22Rv1 (cell line): ENCODE measurements at regions not wholly inside any gene's neighbourhood (a gene's known extent, or its start where the extent isn't known, plus 50 kb on each side); places are given as distances from the start of the nearest gene placed in this dataset.

Experiments
- H3K27ac ChIP-seq: fragments of 450-650 bp; 2 replicates; pipeline ENCODE4 v1.5.1; 2017
- ZFX ChIP-seq: fragments of 450-650 bp; IDR thresholded peaks from 2 replicates; pipeline ENCODE4 v1.6.1; 2017; ENCODE audit warnings: antibody characterized with exemption, borderline replicate concordance
- TF ChIP-seq, protein P1 (sequence below): fragments of 450-650 bp; IDR thresholded peaks from 2 replicates; pipeline ENCODE4 v1.5.1; 2017; ENCODE audit warnings: mild to moderate bottlenecking

DNA sequence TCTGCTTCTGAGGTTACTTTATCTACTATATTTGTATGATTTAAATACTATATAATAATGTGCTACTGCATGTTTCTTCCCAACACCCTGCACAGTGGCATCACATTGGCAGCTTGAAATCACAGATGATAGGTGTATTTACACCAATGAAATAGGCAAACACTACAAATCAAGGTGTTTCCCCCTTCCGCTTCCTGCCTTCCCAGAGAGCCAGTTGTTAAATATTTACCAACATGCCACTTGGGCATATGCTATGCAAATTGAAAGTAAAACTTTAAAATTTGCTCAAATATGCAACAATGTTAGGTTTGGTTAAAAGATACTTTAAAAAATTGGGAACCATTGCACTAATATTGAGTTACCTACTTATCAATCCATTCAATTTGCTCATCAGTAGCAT, 58.2 kb upstream of the SMARCA2 start:
- H3K27ac ChIP-seq: no peak overlapping the region
- TF ChIP-seq ZFX: no peak
- TF ChIP-seq, protein P1, sequence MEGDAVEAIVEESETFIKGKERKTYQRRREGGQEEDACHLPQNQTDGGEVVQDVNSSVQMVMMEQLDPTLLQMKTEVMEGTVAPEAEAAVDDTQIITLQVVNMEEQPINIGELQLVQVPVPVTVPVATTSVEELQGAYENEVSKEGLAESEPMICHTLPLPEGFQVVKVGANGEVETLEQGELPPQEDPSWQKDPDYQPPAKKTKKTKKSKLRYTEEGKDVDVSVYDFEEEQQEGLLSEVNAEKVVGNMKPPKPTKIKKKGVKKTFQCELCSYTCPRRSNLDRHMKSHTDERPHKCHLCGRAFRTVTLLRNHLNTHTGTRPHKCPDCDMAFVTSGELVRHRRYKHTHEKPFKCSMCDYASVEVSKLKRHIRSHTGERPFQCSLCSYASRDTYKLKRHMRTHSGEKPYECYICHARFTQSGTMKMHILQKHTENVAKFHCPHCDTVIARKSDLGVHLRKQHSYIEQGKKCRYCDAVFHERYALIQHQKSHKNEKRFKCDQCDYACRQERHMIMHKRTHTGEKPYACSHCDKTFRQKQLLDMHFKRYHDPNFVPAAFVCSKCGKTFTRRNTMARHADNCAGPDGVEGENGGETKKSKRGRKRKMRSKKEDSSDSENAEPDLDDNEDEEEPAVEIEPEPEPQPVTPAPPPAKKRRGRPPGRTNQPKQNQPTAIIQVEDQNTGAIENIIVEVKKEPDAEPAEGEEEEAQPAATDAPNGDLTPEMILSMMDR: no peak

DNA sequence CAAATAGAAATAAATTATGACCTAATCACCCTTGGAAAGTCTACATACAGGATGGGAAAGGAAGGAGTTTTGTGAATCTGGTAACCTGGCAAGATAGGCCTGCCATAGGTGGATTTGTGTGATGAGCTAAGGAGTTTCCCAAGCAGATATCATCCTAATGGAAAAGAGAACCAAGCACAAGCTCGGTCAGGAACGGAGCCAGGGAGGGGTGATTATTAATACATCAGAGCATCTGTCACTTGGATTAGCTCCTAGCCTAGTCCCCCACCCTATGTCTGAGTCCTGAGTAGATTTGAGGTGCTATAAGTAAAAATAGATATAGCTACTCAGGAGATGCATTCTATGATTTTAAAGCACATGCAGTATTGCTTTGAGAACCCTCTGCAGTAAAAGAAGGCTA, 57.3 kb upstream of the SMARCA2 start:
- H3K27ac ChIP-seq: no peak overlapping the region
- TF ChIP-seq ZFX: no peak
- TF ChIP-seq, protein P1: no peak

DNA sequence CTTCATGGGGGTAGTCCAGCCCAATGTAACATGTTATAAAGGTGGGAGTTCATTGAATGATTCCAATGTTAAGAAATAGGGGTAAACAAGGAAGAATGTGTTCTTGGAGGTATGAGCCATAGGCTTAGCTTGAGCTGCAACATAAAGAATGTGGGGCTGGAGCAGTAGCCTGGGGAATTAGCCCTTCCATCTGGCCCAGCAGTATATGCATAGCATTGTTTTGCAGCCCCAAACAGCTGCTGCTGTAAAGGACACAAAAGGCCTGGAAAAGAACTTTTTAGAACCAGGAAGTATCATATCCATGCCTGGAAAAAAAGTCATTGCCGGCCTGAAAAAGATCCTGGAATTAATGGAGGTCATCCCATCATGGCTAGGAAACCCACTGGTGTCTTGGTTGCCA, 55.8 kb upstream of the SMARCA2 start:
- no peak overlapping the region for H3K27ac ChIP-seq
- TF ChIP-seq, protein P1: no peak
- no peak for TF ChIP-seq ZFX

DNA sequence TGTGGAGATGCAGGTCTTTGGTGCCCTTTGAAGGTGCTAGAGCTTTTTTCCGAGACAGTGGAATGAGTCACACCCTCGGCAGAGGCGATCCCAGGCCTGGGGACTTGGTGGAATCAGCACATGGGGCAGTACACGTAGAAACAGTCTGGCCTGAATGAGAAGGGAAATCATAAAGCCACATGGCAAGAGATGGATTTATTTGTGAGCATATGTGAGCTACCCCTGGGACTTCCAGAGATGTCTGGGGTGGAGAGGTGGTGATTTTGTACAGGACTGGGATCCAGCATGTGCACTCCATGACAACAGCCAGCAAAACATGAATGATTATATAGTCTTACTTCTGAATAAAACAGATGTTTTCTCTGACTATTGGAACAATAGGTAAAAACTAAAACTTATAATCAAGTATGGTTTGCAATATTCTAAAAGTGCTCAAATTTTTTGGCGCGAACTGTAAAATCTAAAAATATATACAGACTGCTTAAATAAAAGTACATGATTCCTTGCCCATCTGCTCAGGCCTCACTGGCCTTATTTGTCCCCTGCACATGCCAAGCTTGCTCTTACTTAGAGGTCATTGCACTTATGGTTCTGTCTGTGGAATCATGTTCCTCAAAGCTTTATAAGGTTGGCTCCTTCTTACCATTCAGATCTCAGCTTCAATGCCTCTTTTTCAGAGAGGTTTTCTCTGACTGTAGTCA, 54.7 kb upstream of the SMARCA2 start:
- no peak overlapping the region for H3K27ac ChIP-seq
- TF ChIP-seq ZFX: no peak
- TF ChIP-seq, protein P1: no peak

DNA sequence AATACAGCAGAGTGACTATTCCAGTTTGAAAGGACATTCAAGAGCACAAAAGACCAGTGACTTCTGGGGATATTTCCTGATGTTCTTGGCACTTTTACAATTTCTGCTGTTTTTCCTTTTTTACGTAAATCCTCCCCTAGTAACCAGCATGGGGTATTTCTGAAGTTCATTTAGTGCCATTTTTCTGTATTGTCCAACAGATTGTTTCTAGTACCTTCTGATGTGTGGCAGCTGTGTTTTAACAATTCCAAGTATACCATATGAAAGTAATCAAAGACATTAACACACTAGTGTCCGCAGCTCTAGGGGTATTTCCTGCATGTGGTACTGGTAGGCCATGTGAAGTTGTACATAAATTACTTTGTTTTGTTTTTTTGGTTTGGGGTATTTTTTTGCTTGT, 53.0 kb upstream of the SMARCA2 start:
- TF ChIP-seq, protein P1: no peak
- TF ChIP-seq ZFX: no peak

DNA sequence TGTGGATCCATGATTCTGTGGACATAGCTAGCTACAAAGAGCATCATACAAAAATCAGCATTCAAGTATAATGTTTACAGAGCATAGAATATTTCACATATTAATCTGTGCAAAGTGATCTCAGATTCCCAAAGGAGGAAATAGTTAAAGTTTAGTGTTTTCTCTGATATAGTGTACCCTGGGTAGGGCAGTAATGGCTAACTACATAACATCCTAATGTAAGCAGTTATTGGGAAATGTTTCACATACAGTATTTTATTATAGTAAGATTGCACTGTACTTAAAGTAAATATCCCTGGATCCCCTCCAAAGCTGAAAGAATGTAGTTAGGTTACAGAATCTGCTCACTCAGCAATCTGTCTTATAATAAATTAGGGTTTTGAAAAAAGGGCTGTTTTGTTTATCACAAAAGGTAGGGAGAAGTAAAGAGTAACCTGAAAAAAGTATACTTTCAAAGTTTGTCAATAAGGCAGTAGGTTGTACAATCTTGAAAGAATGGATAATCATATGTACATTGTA, 52.5 kb upstream of the SMARCA2 start:
- TF ChIP-seq ZFX: no peak
- TF ChIP-seq, protein P1: no peak
- H3K27ac ChIP-seq: no peak overlapping the region

More for the DNA sequence above, 53.0 kb upstream of the SMARCA2 start:
- no peak overlapping the region for H3K27ac ChIP-seq

DNA sequence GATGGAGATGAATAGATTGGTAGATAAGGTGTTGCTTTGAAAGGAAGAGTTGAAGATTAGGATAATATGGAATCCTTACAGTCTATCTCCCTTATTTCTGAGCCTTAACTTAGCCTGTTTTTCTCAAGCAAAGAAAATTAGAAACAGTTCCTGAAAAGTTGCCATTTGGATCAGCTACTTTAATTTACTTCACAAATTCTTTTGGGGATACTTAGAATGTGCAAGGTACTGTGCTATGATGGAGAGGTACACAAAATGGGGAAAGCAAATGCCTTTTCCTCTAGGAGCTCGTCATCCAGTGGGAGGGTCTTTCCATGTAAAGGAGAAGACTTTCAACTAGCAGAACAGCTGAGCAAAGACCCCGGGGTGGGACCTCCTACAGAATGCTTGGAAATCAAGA, 51.1 kb upstream of the SMARCA2 start:
- TF ChIP-seq, protein P1: no peak
- no peak for TF ChIP-seq ZFX
- H3K27ac ChIP-seq: no peak overlapping the region
